GM20000 (cell line): ENCODE measurements at regions not wholly inside any gene's neighbourhood (a gene's known extent, or its start where the extent isn't known, plus 50 kb on each side); places are given as distances from the start of the nearest gene placed in this dataset.

Experiments
- DNase-seq: peaks from one replicate; pipeline ENCODE4 v3.0.0; 2012; ENCODE audit warnings: low spot score
- TF ChIP-seq, protein P1 (sequence below): IDR thresholded peaks from 2 replicates; pipeline ENCODE4 v1.5.1; 2012; ENCODE audit warnings: mild to moderate bottlenecking, control low read depth; ENCODE audit errors: extremely low read depth, missing control alignments

DNA sequence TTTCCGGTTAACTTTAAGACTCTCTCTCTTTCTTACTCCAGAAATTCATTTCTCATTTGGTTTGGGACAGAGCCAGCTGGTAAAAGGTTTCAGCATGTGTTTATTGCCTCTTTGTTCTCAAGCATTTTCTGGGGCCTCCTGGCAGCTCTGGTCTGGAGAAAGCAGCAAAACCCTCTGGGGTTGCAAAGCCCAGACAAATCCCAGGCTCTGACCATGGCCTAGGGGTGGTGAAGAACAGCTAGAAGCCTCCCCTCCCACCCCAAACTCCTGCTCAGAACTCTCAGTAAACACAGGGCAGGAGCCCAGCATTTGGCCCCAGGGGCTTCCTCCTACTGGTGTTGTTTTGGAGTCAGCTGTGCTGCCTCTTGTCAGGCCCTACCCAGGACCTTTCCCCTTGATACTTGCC lies 124.2 kb upstream of the SERP2 start:
- TF ChIP-seq, protein P1, sequence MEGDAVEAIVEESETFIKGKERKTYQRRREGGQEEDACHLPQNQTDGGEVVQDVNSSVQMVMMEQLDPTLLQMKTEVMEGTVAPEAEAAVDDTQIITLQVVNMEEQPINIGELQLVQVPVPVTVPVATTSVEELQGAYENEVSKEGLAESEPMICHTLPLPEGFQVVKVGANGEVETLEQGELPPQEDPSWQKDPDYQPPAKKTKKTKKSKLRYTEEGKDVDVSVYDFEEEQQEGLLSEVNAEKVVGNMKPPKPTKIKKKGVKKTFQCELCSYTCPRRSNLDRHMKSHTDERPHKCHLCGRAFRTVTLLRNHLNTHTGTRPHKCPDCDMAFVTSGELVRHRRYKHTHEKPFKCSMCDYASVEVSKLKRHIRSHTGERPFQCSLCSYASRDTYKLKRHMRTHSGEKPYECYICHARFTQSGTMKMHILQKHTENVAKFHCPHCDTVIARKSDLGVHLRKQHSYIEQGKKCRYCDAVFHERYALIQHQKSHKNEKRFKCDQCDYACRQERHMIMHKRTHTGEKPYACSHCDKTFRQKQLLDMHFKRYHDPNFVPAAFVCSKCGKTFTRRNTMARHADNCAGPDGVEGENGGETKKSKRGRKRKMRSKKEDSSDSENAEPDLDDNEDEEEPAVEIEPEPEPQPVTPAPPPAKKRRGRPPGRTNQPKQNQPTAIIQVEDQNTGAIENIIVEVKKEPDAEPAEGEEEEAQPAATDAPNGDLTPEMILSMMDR: no peak
- no peak for DNase-seq

DNA sequence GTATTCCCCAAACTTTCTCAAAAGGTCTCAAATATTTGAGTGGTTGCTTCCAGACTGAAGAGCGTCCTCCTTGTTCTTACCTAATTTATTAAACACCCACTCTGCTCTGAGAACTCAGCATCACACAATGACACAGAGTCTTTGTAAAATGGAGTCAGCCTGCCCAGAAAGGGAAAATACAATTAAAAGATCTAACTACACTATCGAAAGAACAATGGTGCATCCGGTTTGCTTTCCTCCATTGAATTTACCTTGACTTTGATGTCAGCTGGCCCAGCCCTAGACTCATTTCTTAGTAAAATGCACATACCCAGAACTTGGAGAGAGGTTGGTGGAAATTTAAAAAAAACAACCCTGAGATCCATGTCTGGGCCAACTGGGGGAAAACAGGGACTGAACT lies 120.7 kb upstream of the SERP2 start:
- DNase-seq: no peak
- TF ChIP-seq, protein P1: no peak

DNA sequence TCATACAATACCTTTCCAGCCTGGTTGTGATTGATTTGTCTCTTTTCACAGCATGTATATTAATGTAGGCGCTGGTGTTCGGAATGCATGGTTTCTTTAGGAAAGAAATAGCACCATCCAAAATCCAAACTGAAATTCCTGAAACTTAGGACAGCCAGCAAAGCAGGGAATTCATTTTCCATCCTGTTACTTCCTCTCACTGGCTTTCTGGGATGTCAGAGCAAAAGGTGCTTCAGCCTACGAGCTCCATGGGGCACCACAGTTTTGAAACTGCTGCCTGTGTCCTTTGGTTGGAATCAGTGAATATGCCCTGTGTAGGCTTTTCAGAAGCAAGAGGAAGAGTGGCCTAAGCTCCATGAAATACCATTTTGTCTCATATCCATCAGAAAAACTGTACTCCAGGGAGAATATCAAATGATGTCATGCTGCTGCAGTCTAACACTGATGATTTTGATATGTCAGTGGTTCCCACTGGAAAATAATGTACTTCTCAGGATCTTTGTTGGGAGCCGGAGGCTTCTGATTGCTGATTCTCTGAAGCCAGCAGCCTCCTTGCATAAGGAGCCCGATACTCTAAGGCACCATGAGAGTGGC lies 117.8 kb upstream of the SERP2 start:
- TF ChIP-seq, protein P1: no peak
- DNase-seq: no peak

DNA sequence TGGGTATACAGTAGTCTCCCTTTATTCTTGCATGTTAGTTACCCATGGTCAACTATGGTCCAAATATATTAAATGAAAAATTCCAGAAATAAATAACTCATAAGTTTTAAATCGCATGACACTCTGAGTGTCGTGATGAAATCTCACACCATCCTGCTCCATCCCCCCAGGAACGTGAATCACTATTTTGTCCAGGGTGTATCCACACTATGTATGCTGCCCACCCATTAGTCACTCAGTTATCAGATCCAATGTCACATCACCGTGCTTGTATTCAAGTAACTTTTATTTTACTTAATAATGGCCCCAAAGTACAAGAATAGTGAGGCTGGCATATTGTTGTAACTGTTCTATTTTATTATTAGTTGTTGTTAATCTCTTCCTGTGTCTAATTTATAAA lies 115.8 kb upstream of the SERP2 start:
- TF ChIP-seq, protein P1: no peak
- no peak for DNase-seq

DNA sequence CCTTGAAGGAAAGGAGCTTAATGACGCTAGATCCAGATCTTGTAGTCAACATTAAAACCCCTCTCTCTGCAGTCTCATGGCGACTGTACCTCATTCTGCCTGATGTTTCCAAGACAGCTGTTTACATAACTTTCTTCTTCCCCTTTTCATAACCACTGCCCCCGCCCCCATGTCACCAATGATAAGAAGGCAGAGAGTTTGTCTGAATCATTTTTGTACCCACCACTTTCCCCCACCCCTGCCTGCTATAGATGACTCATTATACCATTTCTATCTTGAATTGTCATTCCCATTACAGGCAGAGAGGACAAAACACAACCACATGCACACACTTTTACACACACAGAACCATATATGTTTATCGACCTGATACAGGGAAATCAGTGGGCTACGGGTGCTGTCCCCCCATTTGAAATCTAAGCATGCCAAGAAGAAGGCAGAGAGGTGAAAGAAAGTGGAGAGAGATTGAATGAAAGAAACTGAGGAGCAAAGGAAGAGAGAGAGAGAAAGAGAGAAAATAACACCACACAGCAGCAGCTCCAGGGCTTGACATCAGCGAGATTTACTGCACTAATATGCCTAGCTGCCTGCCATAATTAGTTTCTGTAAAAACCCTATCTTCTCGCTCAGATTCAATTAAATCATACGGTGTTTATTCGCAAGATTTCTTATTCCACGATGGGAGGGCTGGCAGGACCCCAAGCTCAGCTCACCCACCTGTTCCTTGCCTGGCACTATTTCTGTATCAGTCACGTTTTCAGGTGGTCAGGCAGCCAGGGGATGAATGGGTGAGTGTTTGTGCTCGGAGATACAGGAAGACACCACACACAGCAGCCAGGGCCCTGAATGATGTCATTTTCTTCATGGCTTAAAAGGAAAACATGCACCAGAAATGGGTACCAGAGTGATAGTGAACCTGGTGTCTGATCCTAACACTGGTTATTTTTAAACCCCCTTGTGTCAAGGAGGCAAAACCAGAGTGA lies 114.3 kb upstream of the SERP2 start:
- TF ChIP-seq, protein P1: no peak
- DNase-seq: peak; percentile 57

DNA sequence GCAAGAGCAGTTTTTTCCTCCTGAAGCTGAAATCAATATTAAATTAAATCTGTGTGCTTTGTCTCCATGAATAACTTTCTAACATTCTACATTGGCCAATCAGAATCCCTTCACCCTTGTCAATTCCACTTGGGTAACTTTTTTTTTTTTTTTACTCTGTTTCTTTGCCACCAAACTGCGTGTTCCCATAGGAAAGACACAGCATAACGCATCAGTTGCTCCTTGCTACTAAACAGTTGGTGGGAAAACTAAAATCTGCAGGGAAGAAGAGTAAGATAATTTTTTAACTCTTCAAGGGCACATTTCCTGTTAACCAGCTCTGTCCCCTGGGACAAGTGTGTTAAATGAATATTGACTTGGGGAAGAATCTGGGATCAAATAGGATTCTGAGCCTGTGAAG lies 113.3 kb upstream of the SERP2 start:
- TF ChIP-seq, protein P1: no peak
- DNase-seq: no peak
